GM12892 (cell line): ENCODE measurements at regions not wholly inside any gene's neighbourhood (a gene's known extent, or its start where the extent isn't known, plus 50 kb on each side); places are given as distances from the start of the nearest gene placed in this dataset.

Experiments used
- DNase-seq: peaks from one replicate; pipeline ENCODE4 v3.0.0; 2011; ENCODE audit not compliant: insufficient read length
- FAIRE-seq: peaks from 2 replicates; lab custom pipeline; 2011; peaks lifted over from hg19 to GRCh38; lab: Jason Lieb, UNC
- POLR2A ChIP-seq: IDR thresholded peaks from 2 replicates; pipeline ENCODE4 v1.6.1; 2011; ENCODE audit warnings: low read depth, low read length, control low read depth
- POLR2AphosphoS5 ChIP-seq: IDR thresholded peaks from 2 replicates; pipeline ENCODE4 v1.6.1; 2011; ENCODE audit warnings: low read depth, low read length, control low read depth
- TAF1 ChIP-seq: IDR thresholded peaks from 2 replicates; pipeline ENCODE4 v1.6.1; 2011; ENCODE audit warnings: low read depth, mild to moderate bottlenecking, control low read depth, low read length, borderline replicate concordance

DNA sequence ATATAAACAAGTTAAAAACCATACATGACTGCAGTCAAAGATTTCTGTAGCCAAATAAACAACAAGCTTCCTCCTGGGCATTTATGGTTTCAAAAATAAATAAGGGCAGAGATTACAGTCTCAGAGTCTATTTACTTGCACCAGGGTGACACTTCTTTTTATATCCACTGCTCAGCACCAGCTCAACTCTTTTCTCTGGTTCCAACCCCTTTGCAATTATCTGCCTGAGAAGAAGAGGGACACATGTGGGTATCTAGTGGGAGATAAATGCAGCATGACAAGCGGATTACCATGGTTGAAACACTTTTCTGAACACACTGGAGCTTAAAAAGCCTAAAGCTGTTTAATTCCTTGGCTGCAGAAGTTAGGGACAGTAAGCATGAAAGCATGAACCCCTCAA is 311.5 kb downstream of the CNTN3 start:
- TF ChIP-seq POLR2A (no peak), POLR2AphosphoS5 (no peak), TAF1 (no peak)
- FAIRE-seq (no peak), DNase-seq (no peak)

DNA sequence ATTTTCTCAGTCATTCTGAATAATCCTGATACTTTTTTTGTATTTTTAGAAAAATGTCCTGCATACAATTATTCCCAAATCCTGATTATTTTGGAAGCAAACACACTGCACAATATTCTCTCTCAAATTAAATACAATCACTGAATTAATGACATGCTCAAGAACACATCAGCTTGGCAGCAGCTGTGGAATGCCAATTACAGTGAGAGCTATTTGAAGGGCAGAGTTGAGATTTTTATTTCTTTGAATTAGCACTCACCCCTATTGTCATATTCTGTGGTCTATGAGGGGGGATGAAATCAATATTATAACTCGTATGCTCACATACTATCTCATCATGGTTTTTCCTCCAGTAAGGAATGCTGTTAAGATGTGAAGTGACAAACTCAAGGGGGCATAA is 312.2 kb downstream of the CNTN3 start:
- FAIRE-seq (no peak), DNase-seq (no peak)
- TF ChIP-seq TAF1 (no peak), POLR2AphosphoS5 (no peak), POLR2A (no peak)

DNA sequence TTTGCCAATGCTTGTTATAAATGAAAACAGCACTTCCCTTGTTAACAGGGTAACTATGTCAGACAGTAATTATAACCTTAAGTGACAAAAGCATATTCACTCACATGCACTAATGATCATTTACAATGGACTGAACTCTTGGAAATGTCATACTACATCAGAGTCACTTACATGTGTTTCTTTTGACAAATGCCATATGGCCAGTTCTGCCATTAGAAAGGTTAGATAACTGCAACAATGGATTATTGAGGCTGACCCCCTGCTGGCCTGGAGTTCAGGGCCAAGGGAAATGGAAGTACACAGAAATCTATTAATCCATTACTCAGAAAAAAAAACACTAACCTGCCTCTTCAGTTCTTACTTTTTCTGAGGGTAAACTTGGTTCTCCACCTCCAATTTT is 313.4 kb downstream of the CNTN3 start:
- no peak for TF ChIP-seq POLR2AphosphoS5
- no peak for TF ChIP-seq TAF1
- no peak for TF ChIP-seq POLR2A
- DNase-seq (no peak), FAIRE-seq (no peak)

GRCh38 chr3:74295479-74295878 is 319.0 kb downstream of the CNTN3 start:
- DNase-seq (no peak), FAIRE-seq (no peak)

DNA sequence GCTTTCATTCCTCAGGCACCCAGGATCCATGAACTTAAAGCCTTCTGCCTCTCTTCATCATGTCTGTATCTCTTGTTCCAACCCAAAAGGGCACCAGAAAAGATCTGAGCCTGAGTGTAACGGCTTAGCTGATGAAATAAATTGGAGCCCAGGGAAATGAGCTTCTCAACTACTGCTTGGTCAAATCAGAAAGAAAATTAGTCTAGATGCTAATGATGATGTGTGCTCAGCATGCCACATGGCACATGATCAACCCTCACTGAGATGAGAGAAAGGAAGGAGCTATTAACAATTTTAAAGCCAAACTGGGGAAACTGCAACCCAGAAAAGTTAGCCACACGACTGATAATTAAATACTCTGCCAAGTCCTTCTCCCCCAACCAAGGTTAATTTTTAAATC is 325.7 kb downstream of the CNTN3 start:
- DNase-seq (no peak), FAIRE-seq (no peak)
- TF ChIP-seq POLR2AphosphoS5 (no peak), TAF1 (no peak), POLR2A (no peak)

More at GRCh38 chr3:74295479-74295878, 319.0 kb downstream of the CNTN3 start:
- no peak for TF ChIP-seq POLR2A
- TF ChIP-seq TAF1, result no peak
- no peak for TF ChIP-seq POLR2AphosphoS5

DNA sequence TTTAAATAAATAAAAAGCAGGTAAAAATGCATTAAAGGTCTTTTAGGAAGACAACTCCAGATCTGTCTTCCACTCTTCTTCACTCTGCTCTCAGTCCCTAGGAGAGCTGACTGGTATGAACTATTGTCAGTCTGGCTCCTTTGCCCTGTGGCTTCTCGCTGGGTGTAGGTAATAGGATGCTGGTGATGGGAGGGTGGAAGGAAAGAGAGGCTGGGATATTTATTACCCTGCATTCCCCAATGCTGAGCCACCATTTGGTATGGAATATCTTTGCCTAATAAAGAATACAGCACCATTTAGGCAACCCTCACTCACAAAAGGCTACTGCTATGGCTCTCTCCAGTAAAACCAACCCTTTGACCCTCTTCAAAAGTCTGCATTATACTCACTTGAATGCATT is 326.9 kb downstream of the CNTN3 start:
- DNase-seq (no peak), FAIRE-seq (no peak)
- TF ChIP-seq POLR2AphosphoS5, result no peak
- no peak for TF ChIP-seq TAF1
- no peak for TF ChIP-seq POLR2A

GRCh38 chr3:74282202-74282601 is 332.3 kb downstream of the CNTN3 start:
- TF ChIP-seq POLR2AphosphoS5 (no peak), TAF1 (no peak), POLR2A (no peak)
- FAIRE-seq (no peak), DNase-seq (no peak)

GRCh38 chr3:74281705-74282104 is 332.8 kb downstream of the CNTN3 start:
- FAIRE-seq (no peak), DNase-seq (no peak)
- TF ChIP-seq TAF1 (no peak), POLR2AphosphoS5 (no peak), POLR2A (no peak)

DNA sequence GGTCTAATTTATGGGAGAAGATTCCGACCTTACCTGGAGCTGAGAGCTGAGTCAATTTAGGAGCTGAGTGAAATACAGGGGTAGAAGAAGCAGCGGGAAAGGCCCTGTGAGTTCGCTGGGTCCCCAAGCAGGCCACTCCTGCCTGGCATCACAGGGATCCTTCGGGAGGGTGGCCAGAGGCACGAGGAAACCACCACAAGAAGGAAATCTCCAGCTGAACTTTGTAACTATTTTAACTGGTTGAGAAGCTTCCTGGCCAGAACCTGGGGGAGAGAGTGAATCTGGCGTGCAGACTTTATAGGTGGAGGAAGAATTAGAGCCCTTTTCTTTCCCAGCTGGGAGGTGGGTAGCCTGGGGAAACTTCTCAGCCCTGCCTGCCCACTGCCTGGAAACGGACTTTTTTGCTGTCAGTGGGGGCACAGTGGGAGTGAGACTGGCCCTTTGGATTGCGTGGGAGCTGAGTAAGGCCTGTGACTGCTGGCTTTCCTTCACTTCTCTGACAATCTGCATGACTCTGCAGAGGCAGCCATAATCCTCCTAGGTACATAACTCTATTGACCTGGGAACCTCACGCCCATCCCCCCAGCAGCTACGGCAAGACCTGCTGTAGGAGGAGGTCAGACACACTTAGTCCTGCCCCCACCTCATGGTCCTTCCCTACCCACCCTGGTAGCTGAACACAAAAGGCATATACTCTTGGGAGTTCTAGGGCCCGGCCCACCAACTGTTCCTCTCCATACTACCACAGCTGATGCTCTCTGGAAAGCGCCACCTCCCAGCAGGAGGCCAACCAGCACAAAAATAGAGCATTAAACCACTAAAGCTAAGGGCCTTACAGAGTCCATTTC is 340.7 kb downstream of the CNTN3 start:
- no peak for TF ChIP-seq POLR2A
- no peak for TF ChIP-seq POLR2AphosphoS5
- no peak for TF ChIP-seq TAF1
- DNase-seq (no peak), FAIRE-seq (no peak)

- TF ChIP-seq POLR2AphosphoS5 (no peak), TAF1 (no peak), POLR2A (no peak)
- no peak for DNase-seq
Measured at GRCh38 chr3:74273091-74273490, 341.4 kb downstream of the CNTN3 start.

DNA sequence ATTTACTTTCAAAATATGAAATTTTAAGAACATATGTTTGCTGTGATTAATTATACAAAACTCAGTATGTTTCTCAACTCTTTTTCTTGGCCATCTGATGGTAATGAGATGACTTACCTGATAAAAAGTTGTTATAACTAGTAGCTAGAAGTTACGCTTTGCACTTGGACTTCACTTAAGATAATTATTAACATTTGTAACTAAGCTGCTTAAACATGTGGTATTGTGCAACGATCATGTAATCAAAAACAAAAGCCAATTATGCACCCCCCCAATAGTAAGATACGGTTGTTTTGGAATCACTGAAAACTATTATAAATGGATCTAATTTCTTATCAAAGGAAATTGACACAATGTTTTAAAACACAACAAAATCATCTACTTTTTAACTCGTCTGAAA is 342.9 kb downstream of the CNTN3 start:
- TF ChIP-seq TAF1, result no peak
- no peak for TF ChIP-seq POLR2AphosphoS5
- TF ChIP-seq POLR2A, result no peak
- no peak for FAIRE-seq
- DNase-seq, result no peak

More at GRCh38 chr3:74273091-74273490, 341.4 kb downstream of the CNTN3 start:
- FAIRE-seq, result no peak

DNA sequence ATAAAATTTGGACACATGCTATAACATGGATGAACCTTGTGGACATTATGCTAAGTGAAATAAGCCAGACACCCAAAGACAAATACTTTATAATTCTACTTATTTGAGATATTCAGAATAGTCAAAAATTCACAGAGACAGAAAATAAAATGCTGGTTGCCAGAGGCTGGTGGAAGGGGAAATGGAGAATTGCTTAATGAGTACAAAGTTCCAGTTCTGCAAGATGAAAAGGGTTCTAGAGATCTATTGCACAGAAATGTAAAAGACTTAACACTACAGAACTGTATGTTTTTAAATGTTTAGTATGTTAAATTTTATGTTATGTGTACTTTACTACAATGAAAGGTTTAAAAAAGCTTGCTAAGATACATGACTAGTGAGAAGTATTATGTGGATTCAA is 344.8 kb downstream of the CNTN3 start:
- TF ChIP-seq TAF1 (no peak), POLR2AphosphoS5 (no peak), POLR2A (no peak)
- FAIRE-seq (no peak), DNase-seq (no peak)

GRCh38 chr3:74268753-74269152 is 345.7 kb downstream of the CNTN3 start:
- TF ChIP-seq POLR2A (no peak), POLR2AphosphoS5 (no peak), TAF1 (no peak)
- FAIRE-seq (no peak), DNase-seq (no peak)
